ENCODE measurements at regions not wholly inside any gene's neighbourhood (a gene's known extent, or its start where the extent isn't known, plus 50 kb on each side); places are given as distances from the start of the nearest gene placed in this dataset.

DNA sequence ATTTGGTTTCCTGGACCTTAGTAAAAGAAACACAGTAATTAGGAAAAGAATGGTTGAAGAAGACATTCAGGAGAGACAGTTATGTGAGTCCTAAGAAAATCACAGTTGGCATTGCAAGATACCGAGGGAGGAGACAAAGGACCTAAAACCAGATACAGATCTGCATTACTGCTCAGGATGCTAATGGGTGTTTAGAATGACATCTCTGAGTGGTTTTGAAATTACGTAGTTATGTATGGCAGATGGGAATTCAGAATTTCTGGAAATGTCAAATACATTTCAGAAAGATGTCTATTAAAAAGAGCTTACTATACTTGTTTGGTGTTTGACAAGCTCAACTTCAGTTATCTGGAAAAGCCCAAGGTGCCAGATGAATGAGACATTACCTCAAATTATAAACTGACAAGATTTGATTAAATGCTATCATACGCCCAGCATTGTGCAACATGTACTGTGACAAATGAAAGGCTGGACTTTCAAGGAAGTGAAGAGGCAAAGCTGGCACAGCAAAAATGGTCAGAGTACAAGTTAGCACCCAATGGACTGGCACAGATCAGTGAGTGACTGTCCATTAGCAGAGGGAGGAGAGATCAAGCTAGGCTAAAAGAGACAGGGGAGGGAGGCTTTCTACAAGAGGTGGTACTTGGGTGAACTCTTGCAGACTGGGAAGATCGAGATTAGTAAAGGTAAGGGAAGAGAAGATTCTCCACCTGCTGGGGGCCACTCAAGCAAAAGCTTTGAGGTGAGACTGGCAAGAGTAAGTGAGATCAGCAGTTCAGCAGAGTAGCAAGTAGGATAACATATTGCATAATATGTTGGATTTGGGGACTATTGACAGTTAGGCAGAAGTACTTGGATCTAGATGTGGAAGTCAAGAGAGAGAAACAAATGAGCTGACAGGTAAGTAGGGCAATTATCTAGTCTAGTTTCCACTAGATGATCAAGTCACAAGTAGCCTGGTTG is 168.9 kb downstream of the CYRIA start:
- H3K27ac ChIP-seq = no peak overlapping the region
- TF ChIP-seq CTCF (IDR thresholded peaks at IDR 0.05; ENCODE audit: low read depth, low read length) = no peak
- H3K36me3 ChIP-seq = no peaks in the 10 kb centered on the region
- H3K9me3 ChIP-seq (ENCODE audit: severe bottlenecking) = no peaks in the 10 kb centered on the region
- no peaks in the 10 kb centered on the region for H3K27me3 ChIP-seq (ENCODE audit: insufficient read depth, low read depth, severe bottlenecking)
- H3K4me3 ChIP-seq (ENCODE audit: low read depth, low read length) = no peak overlapping the region
- no peak for DNase-seq

DNA sequence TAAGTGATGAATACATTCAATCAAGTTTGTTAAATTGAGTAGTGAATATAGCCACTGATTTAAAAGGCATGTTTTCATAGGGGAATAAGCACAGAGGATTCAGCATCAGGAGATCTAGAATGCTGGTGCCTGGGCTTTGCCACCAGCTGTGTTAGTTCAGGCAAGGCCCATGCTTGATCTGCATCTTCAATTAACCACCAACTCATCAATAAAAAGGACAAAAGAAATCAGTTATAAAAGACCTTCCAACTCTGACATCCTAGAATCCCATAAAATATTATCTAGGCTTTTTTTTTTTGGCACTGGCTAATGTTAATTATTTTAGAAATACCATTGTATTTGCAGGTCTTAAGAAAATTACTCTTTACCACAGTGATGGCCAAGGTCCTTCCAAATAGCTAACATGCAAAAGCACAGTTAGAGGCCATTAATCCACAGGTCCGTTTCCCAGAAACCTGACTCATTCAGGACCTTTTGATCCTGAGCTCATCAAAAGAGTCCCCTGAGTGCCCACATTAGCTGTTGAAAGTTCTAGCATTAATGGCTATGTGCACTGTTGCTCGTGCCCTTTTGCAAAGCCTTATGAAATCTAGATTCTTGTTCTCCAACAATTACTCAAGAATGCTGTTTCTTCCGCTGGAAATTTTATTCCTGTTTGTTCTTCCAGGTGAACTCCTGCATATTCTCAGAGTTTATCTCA is 170.0 kb downstream of the CYRIA start:
- no peak for DNase-seq
- TF ChIP-seq CTCF (IDR thresholded peaks at IDR 0.05; ENCODE audit: low read depth, low read length) = no peak
- Histone ChIP-seq H3K9me3 (ENCODE audit: severe bottlenecking) (no peaks in the 10 kb centered on the region), H3K27me3 (ENCODE audit: insufficient read depth, low read depth, severe bottlenecking) (no peaks in the 10 kb centered on the region), H3K27ac (no peak overlapping the region), H3K36me3 (no peaks in the 10 kb centered on the region), H3K4me3 (ENCODE audit: low read depth, low read length) (no peak overlapping the region)

- Histone ChIP-seq H3K27ac (no peak overlapping the region), H3K36me3 (no peaks in the 10 kb centered on the region), H3K9me3 (ENCODE audit: severe bottlenecking) (no peaks in the 10 kb centered on the region), H3K27me3 (ENCODE audit: insufficient read depth, low read depth, severe bottlenecking) (no peaks in the 10 kb centered on the region), H3K4me3 (ENCODE audit: low read depth, low read length) (no peak overlapping the region)
- no peak for DNase-seq
- no peak for TF ChIP-seq CTCF (IDR thresholded peaks at IDR 0.05; ENCODE audit: low read depth, low read length)
Observed at GRCh38 chr2:16494836-16495508, 170.7 kb downstream of the CYRIA start.

DNA sequence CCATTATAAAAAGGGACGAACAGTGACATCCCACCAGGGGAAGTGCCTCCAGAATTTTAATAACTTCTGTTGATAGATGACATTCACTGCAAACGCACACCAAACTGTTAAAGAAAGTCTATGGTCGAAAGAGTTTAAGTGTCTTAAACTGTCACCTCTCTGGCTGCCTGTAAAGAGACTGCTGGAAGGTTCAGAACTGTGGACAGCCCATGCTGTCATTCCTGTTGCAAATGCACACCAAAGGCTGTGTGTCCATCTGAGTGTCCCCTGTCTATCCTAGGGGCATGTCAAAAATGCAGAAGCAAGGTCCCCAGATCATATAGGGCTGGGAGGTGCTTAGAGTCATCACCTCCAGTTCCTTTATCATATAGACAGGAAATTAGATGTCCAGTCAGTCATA is 171.8 kb downstream of the CYRIA start:
- Histone ChIP-seq H3K4me3 (ENCODE audit: low read depth, low read length) (no peak overlapping the region), H3K27ac (no peak overlapping the region), H3K27me3 (ENCODE audit: insufficient read depth, low read depth, severe bottlenecking) (no peaks in the 10 kb centered on the region), H3K9me3 (ENCODE audit: severe bottlenecking) (no peaks in the 10 kb centered on the region), H3K36me3 (no peaks in the 10 kb centered on the region)
- TF ChIP-seq CTCF (IDR thresholded peaks at IDR 0.05; ENCODE audit: low read depth, low read length) = no peak
- DNase-seq = no peak

DNA sequence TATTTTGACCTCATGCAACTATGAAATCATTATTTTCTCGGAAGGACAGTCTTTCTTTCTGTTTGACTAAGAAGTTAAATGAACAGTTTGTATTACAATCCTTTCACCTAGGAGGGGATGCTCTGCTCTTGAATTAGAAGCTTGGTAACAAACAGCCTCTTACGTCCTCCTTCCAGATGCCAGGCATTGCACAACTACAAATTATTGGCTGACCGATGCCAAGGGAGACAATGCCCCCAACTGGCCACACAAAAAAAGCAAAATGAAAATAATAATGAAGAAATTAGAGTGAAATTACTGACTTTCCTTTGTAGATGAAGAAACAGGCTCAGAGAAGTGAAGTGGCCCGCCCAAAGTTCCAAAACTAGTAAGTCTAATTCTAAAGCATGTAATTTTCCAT is 177.9 kb downstream of the CYRIA start:
- TF ChIP-seq CTCF (IDR thresholded peaks at IDR 0.05; ENCODE audit: low read depth, low read length) = peak; percentile 61
- DNase-seq = peak; percentile 56
- H3K36me3 ChIP-seq = no peaks in the 10 kb centered on the region
- H3K27me3 ChIP-seq (ENCODE audit: insufficient read depth, low read depth, severe bottlenecking) = no peaks in the 10 kb centered on the region
- no peak overlapping the region for H3K27ac ChIP-seq
- H3K4me3 ChIP-seq (ENCODE audit: low read depth, low read length) = no peak overlapping the region
- H3K9me3 ChIP-seq (ENCODE audit: severe bottlenecking) = no peaks in the 10 kb centered on the region

All from WERI-Rb-1 (cell line).